ENCODE measurements at regions not wholly inside any gene's neighbourhood (a gene's known extent, or its start where the extent isn't known, plus 50 kb on each side); places are given as distances from the start of the nearest gene placed in this dataset.

- TF ChIP-seq EZH2phosphoT487 (IDR thresholded peaks at IDR 0.05; ENCODE audit: borderline replicate concordance) (no peak), ZFX (IDR thresholded peaks at IDR 0.05) (no peak), FOSL1 (IDR thresholded peaks at IDR 0.05; ENCODE audit: low read depth) (no peak), POLR2A (IDR thresholded peaks at IDR 0.05; ENCODE audit: borderline replicate concordance, extremely low read depth, insufficient read depth, insufficient read length) (no peak), YY1 (IDR thresholded peaks at IDR 0.05; ENCODE audit: extremely low read depth, insufficient replicate concordance, low read depth, low read length) (no peak), CTCF (IDR thresholded peaks at IDR 0.05 in 2 of 3, conservative IDR thresholded peaks at IDR 0.05 in 1 of 3; ENCODE audit: borderline replicate concordance in 1 of 3, insufficient read depth in 1 of 3, low read depth in 2 of 3, low read length in 2 of 3) (no peak), JUND (IDR thresholded peaks at IDR 0.05) (no peak)
Measured at GRCh38 chr1:5725855-5726585, 266.2 kb downstream of the NPHP4 start.

Data from HCT116 (cell line).